Stomach (tissue), 8 donors: ENCODE measurements at regions not wholly inside any gene's neighbourhood (a gene's known extent, or its start where the extent isn't known, plus 50 kb on each side); places are given as distances from the start of the nearest gene placed in this dataset.

ENCODE experiments used
- DNase-seq, 2 donors: peaks; one replicate each; pipeline versions ENCODE4 v3.0.0 to v3.0.0-alpha.2; 2013 to 2019
- H3K27ac ChIP-seq, 5 donors: fragments of 200-600 bp in 4 of 5; sonication (generic) in 4 of 5; one replicate each; pipeline ENCODE4 v1.5.1; 2013 to 2019; ENCODE audit warnings: mild to moderate bottlenecking in 1 of 5, moderate library complexity in 1 of 5
- H3K27me3 ChIP-seq, 3 donors: fragments of 200-600 bp; sonication (generic); one replicate each; pipeline ENCODE4 v1.5.1; 2017 to 2019; ENCODE audit warnings: mixed run types in 1 of 3
- H3K36me3 ChIP-seq, 4 donors: fragments of 200-600 bp; sonication (generic); 1 replicate in 3 of 4; 2 replicates in 1 of 4; pipeline ENCODE4 v1.5.1; 2016 to 2019
- H3K4me1 ChIP-seq, 4 donors: fragments of 200-600 bp; sonication (generic); one replicate each; pipeline ENCODE4 v1.5.1; 2016 to 2019
- H3K4me3 ChIP-seq, 4 donors: fragments of 200-600 bp; sonication (generic) in 3 of 4; one replicate each; pipeline ENCODE4 v1.5.1; 2016 to 2019; ENCODE audit warnings: mild to moderate bottlenecking in 1 of 4
- H3K9me3 ChIP-seq, 4 donors: fragments of 200-600 bp; sonication (generic); one replicate each; pipeline ENCODE4 v1.5.1; 2016 to 2019
- EP300 ChIP-seq: sonication (generic); formaldehyde crosslinking; IDR thresholded peaks from one replicate; pipeline ENCODE4 v1.6.1; 2017; ENCODE audit warnings: antibody characterized with exemption
- POLR2A ChIP-seq, 4 donors: fragments of 450-650 bp; IDR thresholded peaks; one replicate each; pipeline ENCODE4 v1.6.1; 2016; ENCODE audit warnings: antibody characterized with exemption in 4 of 4, control low read depth in 2 of 4, mild to moderate bottlenecking in 1 of 4, moderate library complexity in 1 of 4
- POLR2AphosphoS5 ChIP-seq, 3 donors: sonication (generic); formaldehyde crosslinking; IDR thresholded peaks; one replicate each; pipeline ENCODE4 v1.6.1; 2016; ENCODE audit warnings: antibody characterized with exemption in 3 of 3
- WGBS, 5 donors: extraction: QIAGEN DNeasy Blood & Tissue Kit in 3 of 5; methylation state at CpG; one replicate each; pipeline versions ENCODE4 v1.1.5 to v1.1.7; 2013 to 2018; 5-methylcytosine and 5-hydroxymethylcytosine counted together
- intact Hi-C: fragments of 100-400 bp; cut with DNase I; formaldehyde crosslinking; loops from one replicate; pipeline ENCODE4 v1.15.1; 2023; ENCODE audit warnings: low total_unique reads
- TF ChIP-seq, protein P1 (sequence below), 7 experiments: fragments of 450-650 bp in 4 of 7; fragments of 200-600 bp in 3 of 7; sonication (generic) in 3 of 7; IDR thresholded peaks; one replicate each; pipeline ENCODE4 v1.5.1; 2016 to 2019; ENCODE audit warnings: antibody characterized with exemption in 7 of 7, control low read depth in 2 of 7, mild to moderate bottlenecking in 1 of 7
- donor health status: healthy with polysubstance abuse.
- donor health status: Bipolar disorder and iron deficiency.
- donor health status: healthy.

GRCh38 chr2:16155366-16155765, 215.0 kb downstream of the MYCN start:
- H3K4me1 ChIP-seq: no peaks in the 10 kb centered on the region
- no peaks in the 10 kb centered on the region for H3K27me3 ChIP-seq
- TF ChIP-seq, protein P1, sequence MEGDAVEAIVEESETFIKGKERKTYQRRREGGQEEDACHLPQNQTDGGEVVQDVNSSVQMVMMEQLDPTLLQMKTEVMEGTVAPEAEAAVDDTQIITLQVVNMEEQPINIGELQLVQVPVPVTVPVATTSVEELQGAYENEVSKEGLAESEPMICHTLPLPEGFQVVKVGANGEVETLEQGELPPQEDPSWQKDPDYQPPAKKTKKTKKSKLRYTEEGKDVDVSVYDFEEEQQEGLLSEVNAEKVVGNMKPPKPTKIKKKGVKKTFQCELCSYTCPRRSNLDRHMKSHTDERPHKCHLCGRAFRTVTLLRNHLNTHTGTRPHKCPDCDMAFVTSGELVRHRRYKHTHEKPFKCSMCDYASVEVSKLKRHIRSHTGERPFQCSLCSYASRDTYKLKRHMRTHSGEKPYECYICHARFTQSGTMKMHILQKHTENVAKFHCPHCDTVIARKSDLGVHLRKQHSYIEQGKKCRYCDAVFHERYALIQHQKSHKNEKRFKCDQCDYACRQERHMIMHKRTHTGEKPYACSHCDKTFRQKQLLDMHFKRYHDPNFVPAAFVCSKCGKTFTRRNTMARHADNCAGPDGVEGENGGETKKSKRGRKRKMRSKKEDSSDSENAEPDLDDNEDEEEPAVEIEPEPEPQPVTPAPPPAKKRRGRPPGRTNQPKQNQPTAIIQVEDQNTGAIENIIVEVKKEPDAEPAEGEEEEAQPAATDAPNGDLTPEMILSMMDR (IDR thresholded peaks at IDR 0.05): no peak
- TF ChIP-seq EP300: no peak
- TF ChIP-seq POLR2A (IDR thresholded peaks at IDR 0.05): no peak
- no peak for TF ChIP-seq POLR2AphosphoS5 (IDR thresholded peaks at IDR 0.05)
- H3K36me3 ChIP-seq: no peaks in the 10 kb centered on the region
- no peak overlapping the region for H3K27ac ChIP-seq
- no peak for DNase-seq
- no peak overlapping the region for H3K4me3 ChIP-seq
- no peaks in the 10 kb centered on the region for H3K9me3 ChIP-seq
- intact Hi-C loops: no loop called here
- WGBS, 5 donors: 40 to 57% (median 48%) methylated on average over 5 of the region's 5 CpGs

- 82 to 90% (median 88%) methylated on average over 4 of the region's 4 CpGs for WGBS, 5 donors
- no peak overlapping the region for H3K4me3 ChIP-seq
- TF ChIP-seq POLR2A (IDR thresholded peaks at IDR 0.05) (no peak), EP300 (no peak), POLR2AphosphoS5 (IDR thresholded peaks at IDR 0.05) (no peak)
- TF ChIP-seq, protein P1 (IDR thresholded peaks at IDR 0.05): no peak
- no peaks in the 10 kb centered on the region for H3K36me3 ChIP-seq
- H3K27me3 ChIP-seq: no peaks in the 10 kb centered on the region
- no peak overlapping the region for H3K27ac ChIP-seq
- intact Hi-C loops: no loop called here
- DNase-seq: no peak
- no peaks in the 10 kb centered on the region for H3K4me1 ChIP-seq
- H3K9me3 ChIP-seq: no peaks in the 10 kb centered on the region
Observed at GRCh38 chr2:16154501-16155280, 214.3 kb downstream of the MYCN start.

DNA sequence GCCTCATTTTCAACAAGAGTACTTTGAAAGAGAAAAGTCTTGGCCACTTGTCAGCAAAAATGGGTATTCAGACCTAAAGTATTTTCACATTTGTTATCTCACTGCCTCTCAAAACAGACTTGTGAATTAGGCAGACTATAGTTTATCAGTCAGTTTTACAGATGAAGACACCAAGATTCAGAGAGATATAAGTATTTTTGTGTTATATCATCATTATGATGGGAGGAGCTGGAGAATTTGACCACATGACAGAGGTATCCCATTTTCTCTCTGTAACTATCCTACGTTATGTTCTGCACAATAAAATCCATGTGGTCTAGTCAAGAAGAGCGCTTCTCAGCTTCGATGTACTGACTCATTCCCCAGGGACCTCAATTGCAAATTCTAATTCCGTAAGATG, 213.7 kb downstream of the MYCN start:
- no peaks in the 10 kb centered on the region for H3K4me1 ChIP-seq
- no peaks in the 10 kb centered on the region for H3K9me3 ChIP-seq
- H3K27me3 ChIP-seq: no peaks in the 10 kb centered on the region
- H3K27ac ChIP-seq: no peak overlapping the region
- intact Hi-C loops: no loop called here
- DNase-seq: no peak
- 92 to 96% (median 92%) methylated on average over 4 of the region's 4 CpGs for WGBS, 5 donors
- no peaks in the 10 kb centered on the region for H3K36me3 ChIP-seq
- TF ChIP-seq EP300 (no peak), POLR2A (IDR thresholded peaks at IDR 0.05) (no peak), POLR2AphosphoS5 (IDR thresholded peaks at IDR 0.05) (no peak)
- H3K4me3 ChIP-seq: no peak overlapping the region

DNA sequence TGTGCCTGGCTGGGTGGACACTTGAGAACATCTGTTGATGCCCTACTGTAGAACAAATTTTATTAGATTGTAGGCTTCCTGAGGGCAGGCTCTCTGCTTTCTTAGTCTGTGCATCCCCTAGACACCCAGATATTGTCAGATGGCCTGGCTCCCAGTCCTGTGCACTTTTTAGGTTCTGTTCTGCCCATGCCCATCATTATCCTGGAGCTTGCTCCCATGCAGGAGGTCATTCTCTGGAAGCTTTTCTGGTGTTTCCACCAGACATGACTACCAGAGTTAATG, 213.3 kb downstream of the MYCN start:
- intact Hi-C loops: no loop called here
- no peaks in the 10 kb centered on the region for H3K27me3 ChIP-seq
- H3K9me3 ChIP-seq: no peaks in the 10 kb centered on the region
- H3K27ac ChIP-seq: no peak overlapping the region
- TF ChIP-seq POLR2AphosphoS5 (IDR thresholded peaks at IDR 0.05): no peak
- TF ChIP-seq, protein P1 (IDR thresholded peaks at IDR 0.05): no peak
- no peak for TF ChIP-seq POLR2A (IDR thresholded peaks at IDR 0.05)
- TF ChIP-seq EP300: no peak
- no peaks in the 10 kb centered on the region for H3K4me1 ChIP-seq
- no peaks in the 10 kb centered on the region for H3K36me3 ChIP-seq
- no peak overlapping the region for H3K4me3 ChIP-seq
- DNase-seq: no peak

- no peak overlapping the region for H3K27ac ChIP-seq
- 80 to 86% (median 84%) methylated on average over 3 of the region's 3 CpGs for WGBS, 5 donors
- TF ChIP-seq POLR2A (IDR thresholded peaks at IDR 0.05) (no peak), POLR2AphosphoS5 (IDR thresholded peaks at IDR 0.05) (no peak), EP300 (no peak)
- TF ChIP-seq, protein P1 (IDR thresholded peaks at IDR 0.05): no peak
- DNase-seq: no peak
- H3K4me3 ChIP-seq: no peak overlapping the region
- no peaks in the 10 kb centered on the region for H3K4me1 ChIP-seq
- no peaks in the 10 kb centered on the region for H3K36me3 ChIP-seq
- intact Hi-C loops: no loop called here
- no peaks in the 10 kb centered on the region for H3K9me3 ChIP-seq
- H3K27me3 ChIP-seq: no peaks in the 10 kb centered on the region
Observed at GRCh38 chr2:16152928-16153753, 212.8 kb downstream of the MYCN start.
